IPS-18a (cell line): ENCODE measurements at regions not wholly inside any gene's neighbourhood (a gene's known extent, or its start where the extent isn't known, plus 50 kb on each side); places are given as distances from the start of the nearest gene placed in this dataset.

Experiments used
- H3K27ac ChIP-seq: one replicate; pipeline ENCODE4 v1.5.1; 2013; ENCODE audit warnings: low read length
- H3K27me3 ChIP-seq: one replicate; pipeline ENCODE4 v1.6.1; 2013; ENCODE audit warnings: mild to moderate bottlenecking, low read length; ENCODE audit not compliant: control insufficient read depth, insufficient read depth
- H3K36me3 ChIP-seq: one replicate; pipeline ENCODE4 v1.6.1; 2013; ENCODE audit warnings: low read depth, low read length; ENCODE audit not compliant: control insufficient read depth
- H3K4me1 ChIP-seq: one replicate; pipeline ENCODE4 v1.6.1; 2013; ENCODE audit warnings: low read depth, low read length; ENCODE audit not compliant: control insufficient read depth
- H3K4me3 ChIP-seq: one replicate; pipeline ENCODE4 v1.5.1; 2013; ENCODE audit warnings: low read length
- H3K9ac ChIP-seq: one replicate; pipeline ENCODE4 v1.6.1; 2013; ENCODE audit warnings: mild to moderate bottlenecking, low read length, moderate library complexity
- H3K9me3 ChIP-seq: one replicate; pipeline ENCODE4 v1.6.1; 2013; ENCODE audit warnings: low read depth, low read length; ENCODE audit not compliant: control insufficient read depth

DNA sequence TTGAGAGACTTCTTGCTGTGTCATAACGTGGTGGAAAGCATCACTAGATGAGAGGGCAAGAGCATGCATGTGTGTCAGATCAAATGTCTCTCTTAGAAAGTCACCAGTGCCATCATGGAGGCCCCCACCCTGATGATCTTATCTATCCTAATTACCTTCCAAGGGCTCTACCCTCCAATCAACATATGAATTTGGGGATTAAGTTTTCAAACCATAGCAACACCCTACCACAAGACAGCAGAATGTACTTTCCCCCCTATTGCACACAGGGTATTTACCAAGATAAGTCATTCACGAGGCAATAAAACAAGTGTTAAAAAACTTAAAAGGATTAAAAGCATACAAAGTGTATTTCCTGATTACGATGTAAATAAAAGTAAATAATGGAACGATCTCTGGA lies 515.6 kb downstream of the LMO4 start:
- Histone ChIP-seq H3K27ac (no peak overlapping the region), H3K9ac (no peak overlapping the region), H3K36me3 (no peaks in the 10 kb centered on the region), H3K4me1 (no peaks in the 10 kb centered on the region), H3K4me3 (no peak overlapping the region), H3K27me3 (no peaks in the 10 kb centered on the region), H3K9me3 (no peaks in the 10 kb centered on the region)

GRCh38 chr1:87851490-87851889 lies 522.8 kb downstream of the LMO4 start:
- H3K27ac ChIP-seq: no peak overlapping the region
- H3K4me3 ChIP-seq: no peak overlapping the region
- H3K27me3 ChIP-seq: no peaks in the 10 kb centered on the region
- no peak overlapping the region for H3K9ac ChIP-seq
- no peaks in the 10 kb centered on the region for H3K9me3 ChIP-seq
- H3K4me1 ChIP-seq: no peaks in the 10 kb centered on the region
- no peaks in the 10 kb centered on the region for H3K36me3 ChIP-seq

- H3K27ac ChIP-seq: no peak overlapping the region
- H3K27me3 ChIP-seq: no peaks in the 10 kb centered on the region
- no peak overlapping the region for H3K9ac ChIP-seq
- H3K9me3 ChIP-seq: no peaks in the 10 kb centered on the region
- no peaks in the 10 kb centered on the region for H3K36me3 ChIP-seq
- no peak overlapping the region for H3K4me3 ChIP-seq
- H3K4me1 ChIP-seq: no peaks in the 10 kb centered on the region
Observed at GRCh38 chr1:87852410-87853161, 523.9 kb downstream of the LMO4 start.

DNA sequence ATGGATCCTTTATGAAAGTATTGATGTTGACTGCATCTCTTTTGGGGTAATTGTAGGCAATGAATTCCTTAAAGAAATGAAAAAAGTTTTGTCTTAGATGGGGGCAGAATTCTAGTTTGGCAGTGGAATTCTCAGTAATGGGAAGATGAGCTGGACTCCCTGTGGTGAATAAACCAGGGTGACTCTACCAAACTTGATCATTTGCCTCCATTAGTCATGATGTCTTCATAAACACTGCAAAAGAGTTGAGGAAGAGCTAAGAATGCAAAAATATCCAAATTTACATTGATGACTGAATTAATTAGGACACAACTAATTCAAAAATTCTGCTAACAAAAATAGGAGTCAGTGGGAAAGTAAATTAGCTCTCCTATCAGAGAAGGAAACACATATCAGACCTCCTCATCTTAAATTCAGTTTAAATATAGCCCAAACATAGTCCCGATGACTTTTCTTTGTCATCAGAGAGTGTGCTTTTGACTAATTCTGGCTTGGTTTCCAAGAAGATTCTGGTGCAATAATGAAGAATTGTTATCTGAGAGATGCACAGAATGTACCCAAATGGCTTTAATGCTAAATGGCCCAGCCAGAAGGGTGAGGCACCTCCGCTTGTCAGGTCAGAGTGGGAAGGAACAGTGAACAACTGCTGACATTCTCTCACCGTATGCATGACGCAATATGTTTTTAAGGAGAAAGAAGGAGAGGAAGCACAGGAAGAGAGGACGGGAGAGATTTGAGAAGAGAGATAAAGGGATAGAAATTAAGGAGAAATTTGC lies 525.1 kb downstream of the LMO4 start:
- no peaks in the 10 kb centered on the region for H3K4me1 ChIP-seq
- no peak overlapping the region for H3K4me3 ChIP-seq
- H3K9ac ChIP-seq: no peak overlapping the region
- H3K27me3 ChIP-seq: no peaks in the 10 kb centered on the region
- peaks cover 4% of the 10 kb centered on the region for H3K9me3 ChIP-seq
- H3K36me3 ChIP-seq: no peaks in the 10 kb centered on the region
- no peak overlapping the region for H3K27ac ChIP-seq

DNA sequence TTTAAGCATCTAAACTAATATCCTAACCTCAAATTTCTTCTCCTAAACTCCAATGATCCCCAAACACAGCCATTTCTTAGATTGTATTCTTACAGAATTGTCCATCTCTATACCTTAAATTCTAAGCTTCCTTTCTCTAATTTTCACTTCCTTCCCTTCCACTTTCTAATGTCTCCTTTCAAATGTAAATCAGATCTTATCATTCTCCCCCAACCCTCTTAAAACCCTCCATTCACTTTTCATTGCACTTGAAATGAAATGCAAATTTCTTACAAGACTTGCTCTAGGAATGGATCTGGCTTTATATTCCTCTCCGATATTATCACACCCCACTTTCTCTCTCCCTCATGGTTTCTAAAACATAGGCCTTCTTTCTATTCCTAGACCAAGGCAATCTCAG lies 534.6 kb downstream of the LMO4 start:
- Histone ChIP-seq H3K4me1 (peaks cover 11% of the 10 kb centered on the region), H3K27me3 (no peaks in the 10 kb centered on the region), H3K4me3 (no peak overlapping the region), H3K27ac (no peak overlapping the region), H3K36me3 (no peaks in the 10 kb centered on the region), H3K9ac (no peak overlapping the region), H3K9me3 (peaks cover 11% of the 10 kb centered on the region)

- H3K9me3 ChIP-seq: peaks cover 4% of the 10 kb centered on the region
- H3K4me3 ChIP-seq: no peak overlapping the region
- H3K36me3 ChIP-seq: no peaks in the 10 kb centered on the region
- no peaks in the 10 kb centered on the region for H3K27me3 ChIP-seq
- H3K4me1 ChIP-seq: peaks cover 11% of the 10 kb centered on the region
- H3K27ac ChIP-seq: no peak overlapping the region
- H3K9ac ChIP-seq: no peak overlapping the region
Observed at GRCh38 chr1:87864676-87865075, 536.0 kb downstream of the LMO4 start.

- Histone ChIP-seq H3K27ac (no peak overlapping the region), H3K27me3 (no peaks in the 10 kb centered on the region), H3K4me3 (no peak overlapping the region), H3K4me1 (peaks cover 11% of the 10 kb centered on the region), H3K36me3 (no peaks in the 10 kb centered on the region), H3K9ac (no peak overlapping the region), H3K9me3 (peaks cover 4% of the 10 kb centered on the region)
Observed at GRCh38 chr1:87866416-87866815, 537.7 kb downstream of the LMO4 start.

DNA sequence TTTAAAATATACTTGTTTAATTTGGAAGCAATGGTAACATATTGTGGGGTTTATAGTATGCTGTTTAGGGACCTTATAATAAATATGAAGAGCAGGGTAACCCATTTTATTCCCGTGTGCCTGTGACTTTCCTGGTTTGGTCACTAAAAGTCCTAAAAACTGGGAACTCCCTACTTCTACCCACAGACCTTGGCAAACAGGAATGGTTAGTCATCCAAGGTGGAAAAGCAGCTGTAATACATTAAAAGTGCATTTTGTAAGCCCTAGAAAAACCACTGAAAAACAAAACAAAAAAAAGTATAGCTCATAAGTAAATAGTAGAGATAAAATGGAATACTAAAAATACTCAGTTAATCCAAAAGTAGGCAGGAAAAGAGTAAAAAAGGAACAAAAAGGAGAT lies 538.9 kb downstream of the LMO4 start:
- H3K27ac ChIP-seq: no peak overlapping the region
- H3K4me1 ChIP-seq: peaks cover 16% of the 10 kb centered on the region
- H3K9me3 ChIP-seq: peaks cover 4% of the 10 kb centered on the region
- H3K27me3 ChIP-seq: no peaks in the 10 kb centered on the region
- H3K4me3 ChIP-seq: no peak overlapping the region
- H3K36me3 ChIP-seq: no peaks in the 10 kb centered on the region
- no peak overlapping the region for H3K9ac ChIP-seq

- Histone ChIP-seq H3K4me1 (peaks cover 6% of the 10 kb centered on the region), H3K4me3 (no peak overlapping the region), H3K27me3 (no peaks in the 10 kb centered on the region), H3K36me3 (no peaks in the 10 kb centered on the region), H3K9me3 (peaks cover 4% of the 10 kb centered on the region), H3K9ac (no peak overlapping the region), H3K27ac (no peak overlapping the region)
Observed at GRCh38 chr1:87869567-87869966, 540.9 kb downstream of the LMO4 start.

DNA sequence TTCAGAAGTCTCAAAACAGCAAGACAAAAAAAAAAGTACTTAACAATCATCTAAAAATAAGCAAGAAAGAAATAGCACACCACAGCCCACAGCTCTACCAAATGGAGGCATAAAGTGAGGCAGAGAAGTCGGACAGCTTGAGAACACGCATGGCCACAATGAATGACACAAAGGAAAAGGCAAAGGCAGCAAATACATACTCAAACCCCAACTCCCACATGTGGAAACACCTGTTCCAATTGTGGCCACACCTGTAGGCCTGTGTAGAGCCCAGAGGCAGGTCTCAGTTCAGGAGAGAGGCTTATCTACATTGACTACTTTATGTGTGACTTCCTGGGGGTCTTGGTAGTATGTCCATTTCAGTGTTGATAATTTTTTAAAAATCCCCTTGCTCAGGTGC lies 543.5 kb downstream of the LMO4 start:
- no peak overlapping the region for H3K9ac ChIP-seq
- no peaks in the 10 kb centered on the region for H3K36me3 ChIP-seq
- H3K9me3 ChIP-seq: no peaks in the 10 kb centered on the region
- H3K27me3 ChIP-seq: no peaks in the 10 kb centered on the region
- H3K4me1 ChIP-seq: peaks cover 6% of the 10 kb centered on the region
- H3K4me3 ChIP-seq: no peak overlapping the region
- H3K27ac ChIP-seq: no peak overlapping the region

- Histone ChIP-seq H3K27ac (no peak overlapping the region), H3K27me3 (no peaks in the 10 kb centered on the region), H3K9ac (no peak overlapping the region), H3K4me1 (peaks cover 6% of the 10 kb centered on the region), H3K9me3 (no peaks in the 10 kb centered on the region), H3K4me3 (no peak overlapping the region), H3K36me3 (no peaks in the 10 kb centered on the region)
Observed at GRCh38 chr1:87872692-87873091, 544.0 kb downstream of the LMO4 start.

DNA sequence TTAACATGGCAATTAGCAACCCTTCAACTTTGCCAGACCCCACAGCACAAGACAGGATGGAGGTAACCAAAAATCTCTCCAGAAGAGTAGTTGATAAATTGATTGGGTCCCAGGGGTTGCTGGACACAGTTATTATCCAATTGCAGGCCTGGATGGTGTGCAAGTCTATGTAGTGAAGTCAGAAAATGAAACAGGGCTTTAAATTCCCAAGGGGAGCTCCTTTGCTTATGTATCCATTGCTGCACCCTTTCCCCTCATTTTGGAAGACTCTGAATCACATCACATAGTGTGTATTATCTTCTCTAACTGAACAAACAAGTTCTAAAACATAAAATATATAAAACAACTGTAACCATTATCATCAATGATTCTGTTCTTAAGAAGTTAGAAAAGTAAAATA lies 550.2 kb downstream of the LMO4 start:
- H3K4me1 ChIP-seq: no peaks in the 10 kb centered on the region

More for the DNA sequence above, 550.2 kb downstream of the LMO4 start:
- Histone ChIP-seq H3K4me3 (no peak overlapping the region), H3K27ac (no peak overlapping the region), H3K27me3 (no peaks in the 10 kb centered on the region), H3K36me3 (no peaks in the 10 kb centered on the region), H3K9ac (no peak overlapping the region), H3K9me3 (no peaks in the 10 kb centered on the region)
